Activated CD8-positive, alpha-beta memory T cell treated with anti-CD3 and anti-CD28 coated beads, Interleukin-2, amount 50 U/mL, for 4 hours (primary cell): ENCODE measurements at regions not wholly inside any gene's neighbourhood (a gene's known extent, or its start where the extent isn't known, plus 50 kb on each side); places are given as distances from the start of the nearest gene placed in this dataset.

ENCODE experiments used
- DNase-seq: peaks from one replicate; pipeline ENCODE4 v3.0.0-alpha.2; 2020

GRCh38 chr11:87405356-87405755 lies 367.6 kb downstream of the TMEM135 start:
- no peak for DNase-seq

GRCh38 chr11:87401653-87402052 lies 363.9 kb downstream of the TMEM135 start:
- DNase-seq: no peak

- DNase-seq: no peak
These were observed 361.6 kb downstream of the TMEM135 start for GRCh38 chr11:87399341-87399740.

GRCh38 chr11:87398931-87399330 lies 361.2 kb downstream of the TMEM135 start:
- DNase-seq: no peak

GRCh38 chr11:87397011-87397865 lies 359.5 kb downstream of the TMEM135 start:
- no peak for DNase-seq

GRCh38 chr11:87394924-87395323 lies 357.2 kb downstream of the TMEM135 start:
- no peak for DNase-seq

- DNase-seq: no peak
These were observed 354.9 kb downstream of the TMEM135 start for GRCh38 chr11:87392665-87393064.

- no peak for DNase-seq
These were observed 353.8 kb downstream of the TMEM135 start for GRCh38 chr11:87391496-87391895.

GRCh38 chr11:87384078-87384729 lies 346.5 kb downstream of the TMEM135 start:
- DNase-seq: no peak

- no peak for DNase-seq
These were observed 336.5 kb downstream of the TMEM135 start for GRCh38 chr11:87374038-87374807.
